H1 (cell line): ENCODE measurements at regions not wholly inside any gene's neighbourhood (a gene's known extent, or its start where the extent isn't known, plus 50 kb on each side); places are given as distances from the start of the nearest gene placed in this dataset.

Experiments
- CTCF ChIA-PET: fragments of 300-600 bp; sonication (Branson Sonifier 250); formaldehyde crosslinking; loops from one replicate; lab custom pipeline; 2021; ENCODE audit not compliant: partially characterized antibody; lab: Charles Lee
- POLR2A ChIA-PET: fragments of 300-600 bp; sonication (Branson Sonifier 250); formaldehyde crosslinking; loops from one replicate; lab custom pipeline; 2021; ENCODE audit warnings: inconsistent platforms; ENCODE audit not compliant: partially characterized antibody; lab: Charles Lee
- DNase-seq, 2 experiments: peaks; one replicate each; pipeline versions ENCODE4 v3.0.0 to v3.0.0-alpha.2; 2010 to 2022; ENCODE audit warnings: low spot score in 2 of 2, low read depth in 1 of 2, mixed read lengths in 1 of 2
- FAIRE-seq: peaks from 2 replicates; lab custom pipeline; 2011; peaks lifted over from hg19 to GRCh38; lab: Jason Lieb, UNC
- H2AFZ ChIP-seq: 2 replicates; pipeline ENCODE4 v1.8.1; 2012; ENCODE audit warnings: low read length, inconsistent platforms
- H2AK5ac ChIP-seq: 2 replicates; pipeline ENCODE4 v1.6.1; 2013; ENCODE audit warnings: low read depth, low read length
- H2BK120ac ChIP-seq: replicated peaks from 2 replicates; pipeline ENCODE3; 2013; ENCODE audit warnings: low read depth, low read length, inconsistent platforms
- H2BK12ac ChIP-seq: 2 replicates; pipeline ENCODE4 v1.6.1; 2013; ENCODE audit warnings: low read depth, low read length
- H2BK15ac ChIP-seq: 2 replicates; pipeline ENCODE4 v1.6.1; 2013; ENCODE audit warnings: low read length
- H2BK20ac ChIP-seq: 2 replicates; pipeline ENCODE4 v1.6.1; 2013; ENCODE audit warnings: low read length
- H2BK5ac ChIP-seq: 2 replicates; pipeline ENCODE4 v1.6.1; 2013; ENCODE audit warnings: low read depth, low read length
- H3K14ac ChIP-seq: 2 replicates; pipeline ENCODE4 v1.6.1; 2013; ENCODE audit warnings: inconsistent platforms; ENCODE audit not compliant: insufficient read length
- H3K18ac ChIP-seq: 2 replicates; pipeline ENCODE4 v1.6.1; 2013; ENCODE audit warnings: low read length; ENCODE audit errors: extremely low read depth
- H3K23ac ChIP-seq: 2 replicates; pipeline ENCODE4 v1.6.1; 2013; ENCODE audit warnings: inconsistent platforms; ENCODE audit not compliant: insufficient read length
- H3K23me2 ChIP-seq: 2 replicates; pipeline ENCODE4 v1.6.1; 2013; ENCODE audit warnings: low read depth, low read length
- H3K27ac ChIP-seq: 2 replicates; pipeline ENCODE4 v1.6.1; 2011; ENCODE audit warnings: low read depth, low read length, inconsistent platforms
- H3K27me3 ChIP-seq, 4 experiments: replicated peaks in 1 of 4; 1 replicate in 1 of 4; 2 replicates in 3 of 4; pipeline versions ENCODE4 v1.6.1 to v1.8.1; 2011 to 2013; ENCODE audit warnings: low read length in 3 of 4, mild to moderate bottlenecking in 3 of 4, inconsistent platforms in 2 of 4, mixed read lengths in 2 of 4, moderate library complexity in 1 of 4; ENCODE audit not compliant: control insufficient read depth in 3 of 4, insufficient read depth in 3 of 4; ENCODE audit errors: extremely low read depth in 1 of 4
- H3K36me3 ChIP-seq, 4 experiments: 2 replicates each; pipeline versions ENCODE4 v1.6.1 to v1.8.1; 2011 to 2013; ENCODE audit warnings: mild to moderate bottlenecking in 4 of 4, low read length in 3 of 4, moderate library complexity in 2 of 4, control low read depth in 1 of 4, inconsistent platforms in 1 of 4; ENCODE audit not compliant: insufficient read depth in 4 of 4, control insufficient read depth in 2 of 4
- H3K4ac ChIP-seq: replicated peaks from 2 replicates; pipeline ENCODE3; 2013; ENCODE audit warnings: low read length, low read depth, mixed read lengths, inconsistent platforms; ENCODE audit not compliant: insufficient read length
- H3K4me1 ChIP-seq, 4 experiments: replicated peaks in 1 of 4; 1 replicate in 1 of 4; 2 replicates in 3 of 4; pipeline versions ENCODE4 v1.6.1 to v1.8.1; 2011 to 2013; ENCODE audit warnings: low read length in 3 of 4, inconsistent platforms in 2 of 4, mixed read lengths in 1 of 4; ENCODE audit not compliant: insufficient read depth in 4 of 4, control insufficient read depth in 3 of 4
- H3K4me2 ChIP-seq, 2 experiments: 2 replicates each; pipeline versions ENCODE4 v1.6.1 to v1.8.1; 2011 to 2013; ENCODE audit warnings: low read depth in 2 of 2, low read length in 2 of 2, control low read depth in 1 of 2, inconsistent platforms in 1 of 2, mild to moderate bottlenecking in 1 of 2; ENCODE audit not compliant: insufficient read depth in 1 of 2
- H3K4me3 ChIP-seq, 4 experiments: fragments of 200-600, 300-600 bp in 1 of 4; sonication (generic), shearing (Covaris generic), sonication (Bioruptor Twin) in 1 of 4; 2 replicates each; pipeline versions ENCODE4 v1.5.1 to v1.8.1; 2011 to 2016; ENCODE audit warnings: low read length in 4 of 4, low read depth in 3 of 4, control low read depth in 2 of 4, inconsistent platforms in 2 of 4, mild to moderate bottlenecking in 2 of 4, mixed read lengths in 1 of 4, moderate library complexity in 1 of 4; ENCODE audit not compliant: insufficient read depth in 2 of 4; ENCODE audit errors: extremely low read depth in 1 of 4
- H3K56ac ChIP-seq: replicated peaks from 2 replicates; pipeline ENCODE3; 2013; ENCODE audit warnings: low read depth, mild to moderate bottlenecking, mixed read lengths, low read length, inconsistent platforms; ENCODE audit not compliant: insufficient read length
- H3K79me1 ChIP-seq: 2 replicates; pipeline ENCODE4 v1.6.1; 2013; ENCODE audit warnings: low read depth, low read length, control low read depth
- H3K79me2 ChIP-seq, 2 experiments: 2 replicates each; pipeline versions ENCODE4 v1.6.1 to v1.8.1; 2012 to 2013; ENCODE audit warnings: low read length in 2 of 2, mild to moderate bottlenecking in 2 of 2, inconsistent platforms in 1 of 2; ENCODE audit not compliant: insufficient read depth in 2 of 2, control insufficient read depth in 1 of 2
- H3K9ac ChIP-seq, 4 experiments: replicated peaks in 1 of 4; 1 replicate in 1 of 4; 2 replicates in 3 of 4; pipeline versions ENCODE4 v1.6.1 to v1.8.1; 2011 to 2013; ENCODE audit warnings: low read depth in 3 of 4, low read length in 3 of 4, control low read depth in 2 of 4, mild to moderate bottlenecking in 2 of 4, moderate library complexity in 2 of 4, inconsistent platforms in 1 of 4; ENCODE audit errors: extremely low read depth in 1 of 4
- H3K9me3 ChIP-seq, 2 experiments: 2 replicates each; pipeline versions ENCODE4 v1.6.1 to v1.8.1; 2012 to 2013; ENCODE audit warnings: mild to moderate bottlenecking in 2 of 2, moderate library complexity in 2 of 2, control low read depth in 1 of 2, inconsistent platforms in 1 of 2, low read depth in 1 of 2, low read length in 1 of 2, mixed read lengths in 1 of 2; ENCODE audit not compliant: insufficient read depth in 2 of 2
- H4K20me1 ChIP-seq, 2 experiments: replicated peaks in 1 of 2; 2 replicates each; pipeline versions ENCODE3 to v1.8.1; 2011 to 2013; ENCODE audit warnings: inconsistent platforms in 2 of 2, low read length in 2 of 2, mild to moderate bottlenecking in 1 of 2; ENCODE audit not compliant: insufficient read depth in 2 of 2, control insufficient read depth in 1 of 2
- H4K5ac ChIP-seq: 2 replicates; pipeline ENCODE4 v1.6.1; 2013; ENCODE audit warnings: low read length, low read depth, mixed read lengths, inconsistent platforms; ENCODE audit not compliant: insufficient read length
- H4K8ac ChIP-seq: 2 replicates; pipeline ENCODE4 v1.8.0; 2013; ENCODE audit warnings: mild to moderate bottlenecking, moderate library complexity, low read length, inconsistent platforms; ENCODE audit not compliant: insufficient read depth; ENCODE audit errors: extremely low read depth
- H4K91ac ChIP-seq: replicated peaks from 2 replicates; pipeline ENCODE3; 2013; ENCODE audit warnings: low read length, mixed read lengths, inconsistent platforms; ENCODE audit not compliant: insufficient read length
- TCF12 ChIP-seq: IDR thresholded peaks from 2 replicates; pipeline ENCODE4 v1.6.1; 2011; ENCODE audit warnings: low read depth, mild to moderate bottlenecking, low read length
- WGBS, 2 experiments: shearing (Covaris generic) in 1 of 2; methylation state at CpG; one replicate each; pipeline versions ENCODE4 v1.1.6 to v1.1.7; 2013 to 2015; ENCODE audit warnings: low lambda C conversion rate in 2 of 2, mixed read lengths in 2 of 2, inconsistent platforms in 1 of 2, low coverage in 1 of 2, missing lambda C conversion rate in 1 of 2; ENCODE audit not compliant: insufficient replicate concordance in 2 of 2, insufficient coverage in 1 of 2, insufficient read length in 1 of 2; ENCODE audit errors: extremely low coverage in 1 of 2, missing lambda C conversion rate in 1 of 2; 5-methylcytosine and 5-hydroxymethylcytosine counted together

- no peaks in the 10 kb centered on the region for H3K79me1 ChIP-seq
- H4K91ac ChIP-seq, result no peak overlapping the region
- no peaks in the 10 kb centered on the region for H3K79me2 ChIP-seq
- no peak overlapping the region for H4K5ac ChIP-seq
- no peak overlapping the region for H3K56ac ChIP-seq
- H2BK12ac ChIP-seq, result no peak overlapping the region
- FAIRE-seq (no peak), DNase-seq (no peak)
- no peak overlapping the region for H3K4me2 ChIP-seq
- H2AK5ac ChIP-seq, result no peak overlapping the region
- H3K14ac ChIP-seq, result no peak overlapping the region
- H3K27ac ChIP-seq, result no peak overlapping the region
- no peak overlapping the region for H2AFZ ChIP-seq
- CTCF ChIA-PET, result interaction anchor here (0.8 kb wide), 1 partner anchor 99 kb away, joined by 3 read pairs; no protein-coding TSS in a partner anchor
- H3K9me3 ChIP-seq, result no peaks in the 10 kb centered on the region
- no peak overlapping the region for H4K8ac ChIP-seq
- no peaks in the 10 kb centered on the region for H3K36me3 ChIP-seq
- H3K4me1 ChIP-seq, result peaks cover 0 to 13% (median 2%) of the 10 kb centered on the region in 4 experiments; a peak in 3 of 7 replicates
- no peaks in the 10 kb centered on the region for H4K20me1 ChIP-seq
- no peaks in the 10 kb centered on the region for H3K27me3 ChIP-seq
- H2BK20ac ChIP-seq, result no peak overlapping the region
- no peak overlapping the region for H3K4ac ChIP-seq
- TF ChIP-seq TCF12, result no peak
- H2BK5ac ChIP-seq, result no peak overlapping the region
- H2BK15ac ChIP-seq, result no peak overlapping the region
- H3K9ac ChIP-seq, result no peak overlapping the region
- no peak overlapping the region for H3K18ac ChIP-seq
- no peak overlapping the region for H2BK120ac ChIP-seq
- 93% methylated on average over 5 of the region's 5 CpGs; no CpG with 5 or more reads in 1 of the 2 experiments for WGBS, 2 experiments
- H3K23me2 ChIP-seq, result no peaks in the 10 kb centered on the region
- no peak overlapping the region for H3K4me3 ChIP-seq
- POLR2A ChIA-PET, result no interaction called here
- no peak overlapping the region for H3K23ac ChIP-seq
These were observed 415.0 kb downstream of the KCTD16 start for GRCh38 chr5:144585681-144586080.
